Loucy (cell line): ENCODE measurements at regions not wholly inside any gene's neighbourhood (a gene's known extent, or its start where the extent isn't known, plus 50 kb on each side); places are given as distances from the start of the nearest gene placed in this dataset.

Experiments used
- CTCF ChIP-seq: fragments of 200-600 bp; sonication (generic); conservative IDR thresholded peaks from 2 replicates; pipeline ENCODE4 v1.5.1; 2014; ENCODE audit warnings: mild to moderate bottlenecking, antibody characterized with exemption, low read length
- EZH2phosphoT487 ChIP-seq: fragments of 200-600 bp; IDR thresholded peaks from 2 replicates; pipeline ENCODE4 v1.6.1; 2018; ENCODE audit warnings: antibody characterized with exemption, mild to moderate bottlenecking, moderate library complexity, borderline replicate concordance

- no peak for TF ChIP-seq CTCF
- TF ChIP-seq EZH2phosphoT487 = no peak
Observed at GRCh38 chr6:170136541-170137175, 154.2 kb downstream of the DLL1 start.
